ENCODE measurements at regions not wholly inside any gene's neighbourhood (a gene's known extent, or its start where the extent isn't known, plus 50 kb on each side); places are given as distances from the start of the nearest gene placed in this dataset.

DNA sequence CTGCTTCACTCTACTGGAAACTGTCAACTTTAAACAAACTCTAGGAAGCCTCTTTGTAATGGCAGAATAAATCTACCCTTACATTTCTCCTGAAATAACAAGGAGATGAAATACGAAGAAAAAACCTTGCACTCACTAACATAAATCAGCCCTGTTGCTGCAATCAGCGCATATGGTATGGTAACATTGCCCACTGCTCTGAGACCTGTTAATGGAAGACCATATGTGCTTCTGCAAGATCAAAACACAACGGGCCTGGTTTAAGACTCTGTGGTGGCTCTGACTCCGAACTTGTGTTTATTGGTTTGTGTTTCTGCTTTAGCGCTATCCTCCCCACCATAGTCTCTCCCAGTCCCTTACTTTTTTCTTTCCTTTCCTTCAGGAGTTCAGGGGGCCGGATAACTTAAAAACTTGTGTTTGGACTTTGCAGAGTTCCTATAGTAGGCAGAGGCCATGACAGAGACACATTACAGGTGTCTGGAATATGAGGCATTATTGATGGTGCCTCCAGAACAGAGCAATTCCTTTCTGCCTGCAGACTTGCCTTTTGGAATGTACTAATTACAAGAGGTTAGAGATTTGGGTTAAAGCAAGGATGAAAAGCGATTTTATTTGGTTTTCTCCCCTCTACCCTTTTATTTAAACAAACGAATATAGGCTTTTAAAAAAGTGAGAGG, 110.8 kb downstream of the PSAT1 start:
- no peak for TF ChIP-seq EP300 (IDR thresholded peaks at IDR 0.05; ENCODE audit: low read depth)
- no peak for TF ChIP-seq POLR2A (IDR thresholded peaks at IDR 0.05)
- TF ChIP-seq POLR2AphosphoS5 (IDR thresholded peaks at IDR 0.05): no peak
- TF ChIP-seq, protein P1, sequence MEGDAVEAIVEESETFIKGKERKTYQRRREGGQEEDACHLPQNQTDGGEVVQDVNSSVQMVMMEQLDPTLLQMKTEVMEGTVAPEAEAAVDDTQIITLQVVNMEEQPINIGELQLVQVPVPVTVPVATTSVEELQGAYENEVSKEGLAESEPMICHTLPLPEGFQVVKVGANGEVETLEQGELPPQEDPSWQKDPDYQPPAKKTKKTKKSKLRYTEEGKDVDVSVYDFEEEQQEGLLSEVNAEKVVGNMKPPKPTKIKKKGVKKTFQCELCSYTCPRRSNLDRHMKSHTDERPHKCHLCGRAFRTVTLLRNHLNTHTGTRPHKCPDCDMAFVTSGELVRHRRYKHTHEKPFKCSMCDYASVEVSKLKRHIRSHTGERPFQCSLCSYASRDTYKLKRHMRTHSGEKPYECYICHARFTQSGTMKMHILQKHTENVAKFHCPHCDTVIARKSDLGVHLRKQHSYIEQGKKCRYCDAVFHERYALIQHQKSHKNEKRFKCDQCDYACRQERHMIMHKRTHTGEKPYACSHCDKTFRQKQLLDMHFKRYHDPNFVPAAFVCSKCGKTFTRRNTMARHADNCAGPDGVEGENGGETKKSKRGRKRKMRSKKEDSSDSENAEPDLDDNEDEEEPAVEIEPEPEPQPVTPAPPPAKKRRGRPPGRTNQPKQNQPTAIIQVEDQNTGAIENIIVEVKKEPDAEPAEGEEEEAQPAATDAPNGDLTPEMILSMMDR (IDR thresholded peaks at IDR 0.05): no peak

All from transverse colon (tissue), 4 donors.